ENCODE measurements at regions not wholly inside any gene's neighbourhood (a gene's known extent, or its start where the extent isn't known, plus 50 kb on each side); places are given as distances from the start of the nearest gene placed in this dataset.

DNA sequence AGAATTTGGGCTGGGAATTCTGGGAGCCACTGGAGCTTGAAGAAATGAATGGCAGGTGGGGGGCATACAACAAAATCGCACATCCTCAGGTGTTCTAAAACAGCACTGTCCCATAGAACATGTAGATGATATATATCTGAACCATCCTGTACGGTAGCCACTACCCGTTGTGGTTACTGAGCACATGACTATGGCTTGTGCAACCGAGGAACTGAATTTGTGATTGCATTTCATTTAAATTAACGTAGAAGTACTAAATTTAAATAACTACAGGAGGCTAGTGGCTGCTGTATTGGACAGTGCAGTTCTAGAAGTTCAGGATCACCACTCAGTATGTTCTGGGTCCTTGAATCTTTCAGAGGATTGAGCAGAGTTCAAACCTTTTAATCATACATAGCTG is 172.4 kb downstream of the PHETA1 start:
- no peak for DNase-seq

DNA sequence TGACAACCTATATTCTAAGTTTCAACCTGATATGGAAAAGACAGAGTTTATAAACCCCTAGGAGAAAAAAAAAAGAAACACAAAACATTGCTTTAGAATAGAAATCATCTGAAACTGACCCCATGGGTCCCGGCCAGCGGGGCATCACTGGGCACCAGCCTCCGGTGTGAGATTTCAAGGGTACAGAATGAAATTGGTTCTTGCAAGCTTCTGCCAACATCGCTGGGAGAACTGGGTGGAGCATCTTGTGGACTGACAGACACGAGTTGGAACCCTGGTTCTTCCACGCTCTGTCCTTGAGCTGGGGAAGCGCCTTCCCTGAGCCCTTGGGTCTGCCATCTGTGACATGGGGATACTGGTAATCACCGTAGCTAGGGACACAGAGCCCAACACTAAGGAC is 173.6 kb downstream of the PHETA1 start:
- no peak for DNase-seq

DNA sequence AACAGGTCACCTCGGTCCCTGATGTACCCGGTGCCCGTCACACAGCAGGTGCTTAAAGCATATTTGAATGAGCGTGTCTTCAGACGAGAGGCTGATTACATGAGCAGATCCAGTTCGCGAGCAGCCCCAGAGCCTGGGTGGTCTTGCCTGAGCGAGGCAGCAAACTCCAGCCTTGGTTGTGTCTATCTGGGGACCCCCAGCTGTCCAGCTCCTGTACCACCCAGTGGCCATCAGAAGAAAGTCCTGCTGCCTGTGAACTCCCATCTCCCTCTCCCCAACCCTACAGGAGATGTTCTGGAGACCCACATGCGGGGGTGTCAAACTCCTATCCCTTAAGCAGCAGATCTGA is 174.2 kb downstream of the PHETA1 start:
- DNase-seq, result peak; percentile 14

DNA sequence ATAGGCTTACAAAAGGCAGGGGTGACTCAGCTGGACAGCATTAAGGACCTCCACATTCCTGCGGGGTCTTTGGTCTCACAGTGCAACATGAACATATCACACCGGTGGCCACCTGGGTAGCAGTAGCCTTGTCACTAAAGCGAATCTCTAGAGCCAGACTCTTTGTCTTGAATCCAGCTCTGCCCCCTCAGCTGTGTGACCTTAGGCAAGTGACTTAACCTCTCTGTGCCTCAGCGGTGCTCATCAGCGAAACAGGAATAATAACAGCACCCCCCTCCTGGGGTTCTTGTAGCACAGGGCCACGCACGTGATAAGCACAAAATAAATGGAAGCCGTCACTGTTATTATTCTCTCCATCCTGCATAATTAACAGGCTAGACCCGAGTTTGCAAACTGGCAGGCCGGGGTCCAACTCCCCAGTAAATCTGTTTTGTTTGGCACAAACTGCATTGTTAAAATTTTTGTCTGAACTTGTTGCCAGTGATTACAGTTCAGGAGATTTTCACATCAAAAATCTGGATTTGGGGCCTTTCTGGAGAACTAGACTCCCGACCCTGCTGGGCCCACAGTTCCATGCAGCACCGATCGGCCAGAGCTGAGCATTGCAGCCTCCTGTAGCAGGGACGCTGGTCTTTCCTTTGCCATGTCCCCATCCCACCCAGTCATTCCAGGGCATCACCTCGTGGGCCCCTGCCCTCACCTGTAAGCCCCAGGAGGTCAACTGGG is 174.8 kb downstream of the PHETA1 start:
- no peak for DNase-seq

DNA sequence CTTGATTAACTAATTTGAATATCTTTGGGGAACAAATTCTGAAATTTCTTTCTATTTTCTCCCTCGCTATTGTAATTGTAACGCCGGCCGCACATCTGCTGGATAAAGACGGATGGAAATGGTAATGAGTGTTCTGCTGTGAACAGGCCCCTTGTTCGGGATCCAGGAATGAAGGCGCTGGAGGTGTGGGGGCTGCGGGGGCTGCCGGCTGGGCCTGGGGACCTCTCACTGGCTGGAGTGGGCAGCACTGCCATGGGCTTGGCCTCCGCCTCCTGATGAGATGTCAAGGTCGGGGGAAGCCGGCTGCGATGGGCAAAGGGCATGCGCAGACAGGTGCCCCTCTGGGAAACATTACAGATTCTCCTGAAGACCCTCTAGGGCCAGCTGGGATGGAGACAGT is 175.4 kb downstream of the PHETA1 start:
- DNase-seq, result no peak

DNA sequence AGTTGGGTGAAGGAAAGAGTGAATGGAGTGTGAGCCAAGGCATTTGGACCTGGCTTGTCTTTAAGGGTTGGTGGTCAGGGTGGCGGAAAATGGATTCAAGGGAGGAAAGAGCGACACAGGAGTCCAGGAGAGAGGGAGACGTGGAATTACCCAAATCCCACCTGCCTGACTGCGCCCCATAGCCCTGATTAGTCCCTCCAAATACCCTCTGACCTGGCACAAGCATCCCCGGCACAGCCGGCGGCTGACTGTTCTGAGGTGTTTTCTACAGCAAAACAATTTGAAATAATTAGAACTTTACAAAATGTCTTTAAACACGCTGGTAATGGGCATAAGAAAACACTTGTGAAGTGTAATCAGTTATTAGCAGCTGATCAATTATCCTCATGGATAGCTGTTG is 175.8 kb downstream of the PHETA1 start:
- DNase-seq, result no peak

DNA sequence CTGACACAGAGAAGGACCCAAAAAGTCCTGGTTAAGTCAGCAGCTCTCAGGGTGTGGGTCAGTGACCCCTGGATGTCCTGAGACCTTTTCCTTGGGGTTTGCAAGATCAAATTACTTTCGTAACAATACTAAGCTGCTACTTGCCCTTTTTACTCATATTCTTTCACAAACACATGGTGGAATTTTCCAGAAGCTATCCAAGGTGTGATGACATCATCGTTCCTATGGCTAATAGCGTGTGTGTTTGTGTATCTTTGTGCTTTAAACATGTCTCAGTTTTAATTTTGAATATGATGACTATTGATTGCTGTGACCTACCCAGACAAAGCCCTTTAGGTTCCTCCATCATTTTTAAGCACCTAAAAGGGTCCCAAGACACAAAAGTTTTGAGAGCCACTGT is 176.2 kb downstream of the PHETA1 start:
- DNase-seq, result no peak

DNA sequence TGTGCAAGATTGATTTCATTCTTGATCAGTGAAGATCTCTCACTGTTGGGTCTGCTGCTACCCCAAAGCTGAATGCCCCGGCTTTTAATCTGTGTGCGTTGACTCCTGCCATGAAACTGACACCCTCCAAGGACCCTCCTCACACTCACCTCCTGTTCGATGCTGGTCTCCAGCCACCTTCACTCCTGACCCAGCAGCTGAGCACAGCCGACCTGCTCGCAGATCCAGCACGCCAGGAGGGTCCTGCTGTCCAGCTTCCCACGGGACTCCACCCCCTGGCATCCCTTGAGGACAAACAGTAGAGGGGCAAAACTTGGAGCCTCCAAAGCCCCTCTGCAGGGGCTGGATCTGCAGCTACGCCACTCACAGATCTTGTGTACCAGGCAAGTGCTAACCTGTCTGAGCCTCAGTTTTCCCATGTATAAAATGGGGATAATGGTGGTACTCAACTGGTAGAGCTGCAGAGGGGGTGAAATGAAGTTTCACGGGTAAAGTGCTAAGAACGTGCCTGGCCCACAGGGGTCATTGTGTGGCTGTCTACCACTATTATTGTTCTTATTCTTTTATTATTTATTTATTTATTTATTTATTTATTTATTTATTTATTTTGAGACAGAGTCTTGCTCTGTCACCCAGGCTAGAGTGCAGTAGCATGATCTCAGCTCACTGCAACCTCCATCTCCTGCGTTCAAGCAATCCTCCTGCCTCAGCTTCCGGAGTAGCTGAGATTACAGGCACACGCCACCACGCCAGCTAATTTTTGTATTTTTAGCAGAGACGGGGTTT is 178.0 kb downstream of the PHETA1 start:
- DNase-seq, result no peak

DNA sequence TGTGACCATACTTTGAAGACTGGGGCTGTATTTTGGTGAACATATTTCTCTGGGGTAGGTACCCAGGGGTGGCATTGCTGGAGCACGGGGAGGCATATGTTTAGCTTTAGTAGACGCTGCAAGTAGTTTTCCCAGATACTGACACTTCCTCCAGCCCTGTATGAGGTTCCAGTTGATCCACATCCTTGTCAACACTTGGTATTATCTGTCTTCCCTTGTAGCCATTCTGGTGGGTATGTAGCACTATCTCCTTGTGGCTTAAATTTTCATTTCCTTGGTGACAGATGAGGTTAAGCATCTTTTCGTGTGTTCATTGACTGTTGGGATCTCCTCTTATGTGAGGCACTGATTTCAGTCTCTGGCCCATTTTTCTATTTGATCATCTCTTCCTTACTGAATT is 179.1 kb downstream of the PHETA1 start:
- no peak for DNase-seq

DNA sequence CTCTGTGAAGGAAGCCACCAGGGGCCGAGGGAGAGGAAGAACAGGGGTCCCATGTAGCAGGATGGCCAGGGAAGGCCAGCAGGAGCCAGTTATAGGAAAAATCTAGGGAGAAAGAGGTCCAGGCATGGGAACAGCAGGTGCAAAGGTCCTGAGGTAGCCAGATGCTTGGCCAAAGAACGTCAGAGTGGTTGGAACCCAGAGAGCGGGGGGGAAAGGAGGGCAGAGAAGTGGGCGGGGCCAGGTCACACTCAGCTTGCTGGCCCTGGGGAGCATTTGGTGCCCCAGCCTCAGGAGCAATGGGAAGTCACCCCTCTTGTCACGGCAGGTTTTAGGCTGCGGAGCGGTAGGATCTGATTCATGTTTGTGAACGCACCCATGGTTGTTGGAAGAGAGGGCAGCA is 180.5 kb downstream of the PHETA1 start:
- DNase-seq, result no peak

DNA sequence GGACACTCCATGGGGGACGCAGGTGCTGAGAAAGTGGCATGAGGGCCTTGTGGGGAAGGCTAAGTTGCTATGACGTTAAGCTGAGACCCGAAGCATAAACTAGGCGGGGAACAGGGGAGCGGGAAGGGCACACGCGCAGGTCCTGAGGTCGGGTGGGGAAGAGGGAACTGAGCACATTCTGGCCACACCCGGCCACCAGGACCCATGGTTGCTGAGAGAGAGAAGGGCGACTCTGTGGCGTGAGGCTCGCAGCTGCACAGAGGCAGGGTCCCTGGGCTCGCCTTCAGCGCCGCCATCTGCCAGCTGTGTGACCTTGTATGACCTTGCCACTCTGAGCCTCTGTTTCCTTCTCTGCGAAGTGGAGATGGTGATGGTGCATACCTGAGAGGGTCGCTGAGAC is 182.5 kb downstream of the PHETA1 start:
- no peak for DNase-seq

DNA sequence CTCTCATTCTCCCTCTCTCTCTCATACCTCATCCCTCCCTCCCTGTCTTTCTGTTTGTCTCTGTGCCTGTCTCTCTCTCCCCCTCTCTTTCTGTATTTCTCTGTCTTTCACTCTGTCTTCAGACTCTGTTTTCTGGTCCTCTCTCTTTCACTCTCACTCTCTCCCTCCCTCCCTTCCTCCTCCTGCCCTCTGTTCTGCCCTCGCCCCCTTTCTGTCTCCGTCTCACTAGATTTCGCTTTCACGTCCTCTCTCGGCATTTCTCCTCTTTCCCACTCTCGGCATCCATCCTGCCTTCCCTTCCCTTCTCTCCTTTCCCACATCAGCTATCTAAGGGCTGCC is 183.0 kb downstream of the PHETA1 start:
- no peak for DNase-seq

DNA sequence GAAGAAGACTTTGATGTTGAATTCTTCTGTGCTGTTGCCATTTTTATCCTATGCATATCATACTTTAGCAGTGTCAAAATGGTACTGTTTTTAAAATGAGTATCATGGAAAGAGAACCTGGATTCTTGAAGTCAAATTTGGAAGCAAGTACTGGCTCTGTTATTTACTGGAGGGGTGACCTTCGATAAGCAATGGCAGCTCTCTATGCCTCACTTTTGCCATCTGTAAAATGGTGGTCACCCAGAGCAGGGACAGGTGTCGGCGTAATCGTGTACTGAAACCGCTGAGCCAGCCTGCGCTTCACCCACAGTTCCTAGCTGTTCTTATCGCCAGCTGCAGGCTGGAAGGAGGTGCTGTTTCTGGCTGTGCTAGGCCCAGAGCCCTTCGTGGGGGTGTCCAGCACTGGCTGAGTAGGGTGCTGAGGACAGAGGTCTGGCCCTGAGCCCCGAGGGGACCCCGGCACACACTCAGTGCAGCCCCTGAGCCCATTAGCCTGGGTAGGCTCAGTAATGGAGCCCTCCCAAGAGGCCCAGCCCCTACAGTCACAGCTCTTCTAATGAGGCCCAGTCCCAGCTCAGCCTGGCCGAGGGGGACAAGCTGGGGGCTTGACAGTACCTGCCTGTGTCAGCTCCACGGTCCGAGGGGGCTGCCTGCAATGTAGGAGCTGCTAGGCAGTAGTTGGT is 183.5 kb downstream of the PHETA1 start:
- no peak for DNase-seq

DNA sequence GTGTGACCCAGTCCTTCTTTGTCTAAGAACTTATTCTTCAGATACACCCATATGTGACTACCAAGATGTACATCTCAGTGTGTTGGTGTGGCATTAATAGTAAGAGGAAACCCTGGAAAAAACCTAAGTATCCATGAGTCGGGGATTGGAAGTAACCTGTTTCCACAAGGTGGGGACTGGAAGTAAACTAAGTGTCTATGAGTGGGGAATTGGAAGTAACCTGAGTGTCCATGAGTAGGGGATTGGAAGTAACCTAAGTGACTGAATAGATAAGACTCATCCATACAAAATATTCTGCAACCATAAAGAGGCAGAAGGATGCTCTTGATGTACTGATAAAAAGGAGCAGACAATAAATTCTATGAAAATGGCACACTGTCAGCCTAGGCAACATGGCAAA is 184.7 kb downstream of the PHETA1 start:
- DNase-seq, result no peak

DNA sequence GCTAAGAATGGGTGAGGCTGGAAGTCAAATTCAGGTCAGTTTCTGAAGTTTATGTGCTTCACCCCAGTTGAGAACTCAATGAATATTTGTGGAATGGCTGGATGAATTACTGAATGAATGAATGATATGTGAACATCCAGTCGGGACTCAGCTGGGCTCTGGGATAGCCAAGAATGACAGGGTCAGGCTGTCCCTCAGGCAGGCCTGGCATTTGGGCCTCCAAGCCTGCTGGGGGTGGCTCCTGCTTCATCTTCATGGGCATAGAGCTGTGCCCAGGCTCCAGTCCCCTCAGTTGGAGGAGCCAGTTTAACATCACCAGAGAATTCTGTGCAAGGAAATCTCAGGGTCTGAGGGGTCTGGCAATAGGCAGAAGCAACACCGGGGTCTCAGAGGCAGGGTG is 185.8 kb downstream of the PHETA1 start:
- DNase-seq, result no peak

DNA sequence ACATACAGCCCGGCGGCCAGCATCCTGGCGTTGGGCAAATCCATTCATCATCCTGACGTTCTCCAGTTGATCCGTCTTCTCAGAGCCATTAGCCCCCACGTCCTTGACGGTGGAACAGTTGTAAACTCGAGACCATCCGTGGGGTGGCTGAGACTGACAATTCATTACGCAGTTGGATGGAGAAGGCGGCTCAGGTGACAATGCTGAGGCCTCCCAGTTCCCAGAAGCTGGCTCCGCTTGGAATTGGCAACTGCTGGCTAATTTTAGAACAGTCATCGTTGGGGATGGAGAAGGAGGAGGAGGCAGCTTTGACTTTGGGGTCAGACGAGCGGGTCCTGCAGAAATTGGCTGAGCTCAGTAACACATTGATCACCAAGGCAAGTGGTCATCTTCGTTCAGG is 186.5 kb downstream of the PHETA1 start:
- DNase-seq, result peak; percentile 49

DNA sequence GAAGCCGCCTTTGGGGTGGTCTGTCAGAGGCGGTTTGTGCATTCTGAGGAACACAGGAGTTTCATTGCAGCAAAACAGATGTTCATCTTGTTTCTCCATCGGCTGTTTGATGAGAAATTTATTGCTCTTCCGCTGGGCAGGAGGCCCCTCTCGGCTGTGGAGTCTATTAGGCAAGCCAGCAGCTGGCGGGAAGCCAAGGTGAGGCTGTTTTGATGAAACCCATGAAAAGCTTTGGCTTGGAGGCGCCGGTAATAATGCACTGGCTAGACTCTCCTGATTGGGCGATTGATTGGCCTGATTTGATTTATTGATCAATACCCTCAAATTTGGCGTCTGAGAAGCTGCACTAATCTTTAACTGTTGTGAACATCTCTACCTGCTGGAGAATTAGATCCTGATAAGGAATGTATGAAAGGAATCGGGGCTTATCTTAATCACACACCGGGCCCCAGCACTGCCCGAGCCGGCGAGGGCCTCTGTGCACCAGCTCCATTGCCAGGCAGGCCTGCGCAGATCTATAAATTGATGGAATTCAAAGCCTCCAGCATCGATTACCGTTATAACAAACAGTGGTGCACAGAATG is 187.7 kb downstream of the PHETA1 start:
- DNase-seq, result peak; percentile 90

DNA sequence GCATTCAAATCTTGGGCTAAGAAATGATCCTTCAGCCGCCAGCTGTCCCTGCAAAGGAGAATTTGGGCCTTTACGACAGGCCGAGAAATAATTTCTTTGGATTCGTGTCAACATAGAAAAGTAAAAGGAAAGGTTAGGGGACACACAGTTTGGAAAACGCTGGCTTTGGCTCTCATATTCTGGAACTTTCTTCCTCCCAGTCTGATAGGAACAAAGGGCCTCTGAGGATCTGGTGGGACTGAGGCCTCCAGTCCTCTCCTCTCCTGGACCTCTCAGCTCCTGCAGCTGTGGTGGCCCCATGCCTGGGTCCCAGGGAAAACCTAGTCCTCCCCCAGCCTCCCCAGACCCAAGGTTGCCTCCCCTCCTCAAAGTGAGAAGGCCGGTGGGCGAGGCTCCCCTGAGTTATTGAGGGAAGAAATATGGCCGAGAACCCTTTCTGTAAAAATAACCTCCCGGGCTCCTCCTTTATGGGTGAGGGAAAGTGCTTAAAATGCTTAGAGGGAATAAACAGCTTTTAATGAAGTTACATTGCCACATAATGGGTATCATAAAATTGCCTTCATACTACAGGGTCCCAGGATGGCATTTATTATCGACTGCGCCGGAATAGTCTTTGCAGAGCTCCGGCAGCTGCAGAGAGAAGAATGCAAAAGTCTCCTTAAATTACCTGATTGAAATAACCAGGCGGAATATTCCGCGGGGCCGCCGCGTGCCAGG is 188.3 kb downstream of the PHETA1 start:
- peak; percentile 31 for DNase-seq

DNA sequence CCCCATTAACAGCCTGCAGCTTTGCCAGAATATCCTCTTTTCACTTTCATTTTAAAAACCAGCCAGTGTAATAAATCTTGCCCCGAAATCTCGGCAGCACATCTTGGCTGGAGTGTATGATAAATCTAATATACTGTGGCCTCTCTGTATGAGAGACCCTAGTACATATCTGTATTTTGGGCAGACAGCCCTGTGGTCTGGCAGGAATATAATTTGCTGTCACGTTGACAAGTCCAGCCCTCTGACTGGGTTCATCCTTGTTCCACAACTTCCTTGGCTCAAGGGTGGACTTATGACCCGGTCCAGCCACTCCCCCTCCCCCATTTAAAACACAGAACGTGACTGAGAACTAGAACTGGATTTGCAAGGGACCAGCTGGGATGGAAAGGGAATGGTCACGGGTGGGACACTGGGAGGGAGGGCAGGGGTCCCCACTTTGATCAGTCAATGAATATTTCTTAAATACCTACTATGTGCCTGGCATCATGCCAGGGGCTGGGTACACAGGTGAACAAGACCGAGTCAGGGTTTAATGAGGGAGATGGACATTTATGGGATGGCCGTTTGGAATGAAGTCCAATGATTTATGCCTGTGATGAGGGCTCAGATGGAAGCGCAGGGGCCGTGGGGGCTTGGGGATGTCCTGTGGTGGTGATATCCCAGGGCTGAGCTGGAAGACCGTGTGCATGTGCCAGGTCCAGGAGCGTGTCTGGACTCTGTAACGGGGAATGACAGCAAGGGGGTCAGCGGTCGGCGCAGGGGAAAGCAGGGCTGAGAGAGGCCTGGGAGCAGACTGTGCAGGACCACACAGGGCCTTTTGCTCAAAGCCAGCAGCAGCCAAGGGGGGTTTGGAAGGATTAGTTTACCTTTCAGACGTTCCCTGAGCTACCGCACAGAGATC is 190.5 kb downstream of the PHETA1 start:
- DNase-seq, result peak; percentile 44

DNA sequence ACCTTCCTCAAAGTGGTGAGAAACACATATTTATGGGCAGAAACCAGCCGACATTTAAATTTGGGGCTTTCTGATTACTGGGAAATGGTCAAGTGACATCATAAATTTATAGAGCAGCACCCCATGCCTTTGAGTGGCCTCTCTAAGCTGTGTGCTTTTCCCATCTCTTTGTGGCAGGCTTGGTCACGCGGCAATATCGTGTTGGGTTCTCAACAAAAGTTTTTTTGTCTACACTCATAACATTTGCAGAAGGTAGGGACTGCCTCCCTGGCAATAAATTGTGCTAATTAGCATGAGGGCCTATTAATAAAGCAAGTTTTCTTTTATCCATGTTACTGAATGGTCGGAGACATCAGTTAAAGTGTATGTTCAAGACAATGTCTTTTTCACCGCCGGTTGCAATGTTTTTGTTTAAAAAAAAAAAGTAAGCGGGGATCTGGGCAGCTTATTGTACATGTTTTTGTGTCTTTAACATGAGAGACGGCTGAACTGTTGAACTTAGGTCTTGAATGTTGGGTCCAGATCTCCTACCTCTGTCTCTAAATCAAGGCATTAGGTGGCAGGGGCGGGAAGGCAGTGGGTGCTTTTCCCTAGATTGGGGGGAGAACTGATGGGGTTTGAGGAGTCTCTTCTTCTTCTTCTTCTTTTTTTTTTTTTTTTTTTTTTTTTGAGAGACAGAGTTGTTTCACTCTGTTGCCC is 193.3 kb downstream of the PHETA1 start:
- no peak for DNase-seq

DNA sequence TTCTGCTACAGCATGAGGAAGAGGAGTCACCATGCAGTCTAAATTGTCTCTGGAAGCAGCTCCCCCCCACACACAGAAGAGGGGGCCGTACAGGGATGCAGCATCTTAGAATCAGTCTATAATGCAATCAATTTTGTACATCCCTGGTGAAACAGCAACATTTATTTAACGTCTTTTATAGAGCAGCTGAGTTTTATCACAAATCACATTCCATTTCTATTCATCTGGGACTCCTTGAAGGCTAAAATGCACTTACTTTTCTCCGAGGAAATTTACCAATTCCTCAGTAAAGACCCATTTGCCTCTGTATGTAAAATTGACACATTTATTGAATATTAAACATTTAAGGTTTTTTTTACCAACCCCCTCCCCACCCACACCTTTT is 193.9 kb downstream of the PHETA1 start:
- no peak for DNase-seq

All from tongue (tissue), 1 donor.